VCaP (cell line): ENCODE measurements at regions not wholly inside any gene's neighbourhood (a gene's known extent, or its start where the extent isn't known, plus 50 kb on each side); places are given as distances from the start of the nearest gene placed in this dataset.

Experiments used
- H3K27ac ChIP-seq: fragments of 450-650 bp; 2 replicates; pipeline ENCODE4 v1.5.1; 2017
- TF ChIP-seq, protein P1 (sequence below): fragments of 450-650 bp; conservative IDR thresholded peaks from 2 replicates; pipeline ENCODE4 v1.5.1; 2017; ENCODE audit warnings: mild to moderate bottlenecking, moderate library complexity

- TF ChIP-seq, protein P1, sequence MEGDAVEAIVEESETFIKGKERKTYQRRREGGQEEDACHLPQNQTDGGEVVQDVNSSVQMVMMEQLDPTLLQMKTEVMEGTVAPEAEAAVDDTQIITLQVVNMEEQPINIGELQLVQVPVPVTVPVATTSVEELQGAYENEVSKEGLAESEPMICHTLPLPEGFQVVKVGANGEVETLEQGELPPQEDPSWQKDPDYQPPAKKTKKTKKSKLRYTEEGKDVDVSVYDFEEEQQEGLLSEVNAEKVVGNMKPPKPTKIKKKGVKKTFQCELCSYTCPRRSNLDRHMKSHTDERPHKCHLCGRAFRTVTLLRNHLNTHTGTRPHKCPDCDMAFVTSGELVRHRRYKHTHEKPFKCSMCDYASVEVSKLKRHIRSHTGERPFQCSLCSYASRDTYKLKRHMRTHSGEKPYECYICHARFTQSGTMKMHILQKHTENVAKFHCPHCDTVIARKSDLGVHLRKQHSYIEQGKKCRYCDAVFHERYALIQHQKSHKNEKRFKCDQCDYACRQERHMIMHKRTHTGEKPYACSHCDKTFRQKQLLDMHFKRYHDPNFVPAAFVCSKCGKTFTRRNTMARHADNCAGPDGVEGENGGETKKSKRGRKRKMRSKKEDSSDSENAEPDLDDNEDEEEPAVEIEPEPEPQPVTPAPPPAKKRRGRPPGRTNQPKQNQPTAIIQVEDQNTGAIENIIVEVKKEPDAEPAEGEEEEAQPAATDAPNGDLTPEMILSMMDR = no peak
- H3K27ac ChIP-seq = no peak overlapping the region
Measured at GRCh38 chr18:47345291-47345690, 93.8 kb upstream of the SKOR2 start.

GRCh38 chr18:47343291-47343690 is 91.8 kb upstream of the SKOR2 start:
- no peak overlapping the region for H3K27ac ChIP-seq
- TF ChIP-seq, protein P1 = no peak

- TF ChIP-seq, protein P1 = no peak
- H3K27ac ChIP-seq = no peak overlapping the region
Measured at GRCh38 chr18:47342566-47342965, 91.1 kb upstream of the SKOR2 start.

DNA sequence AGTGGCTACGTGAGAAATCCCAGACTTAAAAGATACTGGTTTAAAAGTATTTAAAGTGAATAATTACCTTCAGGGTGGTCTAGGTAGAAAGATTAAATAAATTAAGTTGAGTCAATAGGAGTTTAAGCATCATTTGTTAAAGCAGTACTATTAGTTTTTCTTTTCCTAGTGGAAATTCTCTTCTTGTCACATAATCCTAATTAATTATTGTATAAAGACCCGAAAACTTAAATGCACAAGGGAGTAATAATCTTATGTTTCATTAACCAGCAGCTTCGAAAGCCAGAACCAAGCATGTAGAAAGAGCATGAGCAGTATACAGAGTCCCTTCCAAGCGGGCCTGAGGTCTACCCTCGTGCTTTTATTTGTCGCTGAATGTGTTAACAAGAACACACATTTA is 90.2 kb upstream of the SKOR2 start:
- H3K27ac ChIP-seq = no peak overlapping the region
- TF ChIP-seq, protein P1 = no peak

GRCh38 chr18:47334966-47335365 is 83.5 kb upstream of the SKOR2 start:
- no peak overlapping the region for H3K27ac ChIP-seq
- TF ChIP-seq, protein P1 = no peak

DNA sequence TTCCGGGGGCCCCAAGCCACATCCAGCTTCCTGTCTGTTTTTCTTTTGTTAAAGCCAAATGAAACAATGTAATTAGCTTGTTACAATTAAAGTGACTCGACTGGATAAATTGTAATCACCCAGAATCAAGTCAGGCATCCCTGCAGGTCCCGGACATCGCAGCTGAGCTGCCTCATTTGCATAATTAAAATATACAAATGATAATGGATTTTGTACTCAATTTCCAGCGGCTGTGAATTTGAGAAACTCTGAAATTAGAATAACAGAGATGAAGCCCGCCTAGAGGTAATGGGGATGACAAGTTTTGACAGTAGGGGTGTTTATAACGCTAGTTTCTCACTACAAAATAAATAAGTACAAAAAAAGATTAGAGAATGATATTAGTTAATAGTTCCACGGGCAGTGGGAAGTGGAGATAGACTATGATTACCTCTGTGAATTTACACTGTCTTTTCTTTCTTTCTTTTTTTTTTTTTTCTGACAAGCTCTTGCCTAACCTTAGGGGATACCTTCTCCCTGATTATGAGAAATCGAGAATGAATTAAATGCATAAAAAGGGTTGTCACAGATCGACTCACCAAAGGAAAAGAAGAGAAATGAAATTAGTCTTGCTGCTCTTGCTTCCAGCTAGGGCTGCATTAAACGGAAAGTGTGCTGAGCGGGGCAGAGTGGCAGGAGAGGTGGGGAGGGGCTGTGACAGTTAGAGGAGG is 82.6 kb upstream of the SKOR2 start:
- TF ChIP-seq, protein P1 = no peak
- no peak overlapping the region for H3K27ac ChIP-seq

DNA sequence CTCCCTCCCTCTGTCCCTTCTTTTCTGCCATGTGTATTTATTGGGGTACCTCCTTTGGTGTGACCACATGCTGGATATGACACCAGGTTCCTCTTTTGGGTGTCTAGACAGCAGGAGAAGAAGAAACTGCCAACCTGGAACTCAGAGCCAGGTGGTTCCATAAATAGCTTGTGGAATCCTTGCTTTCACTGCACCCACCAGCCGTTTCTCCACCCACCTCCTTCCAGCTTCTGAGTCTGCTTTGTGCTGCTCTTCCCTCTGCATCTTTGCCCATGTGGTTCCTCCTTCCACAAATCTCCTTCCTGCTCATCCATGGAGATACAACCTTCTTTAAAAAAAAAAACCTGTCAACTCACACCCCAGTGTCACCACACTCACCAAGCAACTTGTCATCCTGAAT is 80.2 kb upstream of the SKOR2 start:
- TF ChIP-seq, protein P1 = no peak
- H3K27ac ChIP-seq = no peak overlapping the region
